ENCODE measurements at regions not wholly inside any gene's neighbourhood (a gene's known extent, or its start where the extent isn't known, plus 50 kb on each side); places are given as distances from the start of the nearest gene placed in this dataset.

GRCh38 chr5:61801174-61801573, 469.1 kb downstream of the ZSWIM6 start:
- H2AFZ ChIP-seq (ENCODE audit: low read depth, low read length): no peak overlapping the region
- H3K27ac ChIP-seq (ENCODE audit: low read length): no peak overlapping the region
- H3K9ac ChIP-seq (ENCODE audit: low read depth, low read length): no peak overlapping the region
- H3K4me1 ChIP-seq (ENCODE audit: insufficient read depth, low read length): no peaks in the 10 kb centered on the region
- TF ChIP-seq EZH2 (IDR thresholded peaks at IDR 0.05; ENCODE audit: borderline replicate concordance, low read depth, low read length, severe bottlenecking) (no peak), CTCF (IDR thresholded peaks at IDR 0.05; ENCODE audit: borderline replicate concordance, extremely low read depth, low read length, poor library complexity, severe bottlenecking) (no peak)
- DNase-seq: no peak
- ATAC-seq (ENCODE audit: insufficient read depth, low read depth): no peak
- H3K4me2 ChIP-seq (ENCODE audit: insufficient read depth, low read length): no peak overlapping the region
- H4K20me1 ChIP-seq (ENCODE audit: insufficient read depth, low read length): no peaks in the 10 kb centered on the region
- no peaks in the 10 kb centered on the region for H3K9me3 ChIP-seq (ENCODE audit: insufficient read depth, low read length, severe bottlenecking)
- H3K27me3 ChIP-seq (ENCODE audit: insufficient read depth, low read length, poor library complexity): no peaks in the 10 kb centered on the region
- H3K4me3 ChIP-seq (ENCODE audit: low read depth in 1 of 2, low read length in 2 of 2): no peak overlapping the region
- H3K79me2 ChIP-seq (ENCODE audit: insufficient read depth, low read length): no peaks in the 10 kb centered on the region
- no peaks in the 10 kb centered on the region for H3K36me3 ChIP-seq (ENCODE audit: insufficient read depth, low read length)

- Histone ChIP-seq H3K4me2 (ENCODE audit: insufficient read depth, low read length) (no peak overlapping the region), H3K4me1 (ENCODE audit: insufficient read depth, low read length) (no peaks in the 10 kb centered on the region), H2AFZ (ENCODE audit: low read depth, low read length) (no peak overlapping the region), H3K9ac (ENCODE audit: low read depth, low read length) (no peak overlapping the region), H3K27ac (ENCODE audit: low read length) (no peak overlapping the region), H4K20me1 (ENCODE audit: insufficient read depth, low read length) (no peaks in the 10 kb centered on the region), H3K4me3 (ENCODE audit: low read depth in 1 of 2, low read length in 2 of 2) (no peak overlapping the region), H3K79me2 (ENCODE audit: insufficient read depth, low read length) (no peaks in the 10 kb centered on the region), H3K27me3 (ENCODE audit: insufficient read depth, low read length, poor library complexity) (no peaks in the 10 kb centered on the region), H3K9me3 (ENCODE audit: insufficient read depth, low read length, severe bottlenecking) (no peaks in the 10 kb centered on the region), H3K36me3 (ENCODE audit: insufficient read depth, low read length) (no peaks in the 10 kb centered on the region)
- TF ChIP-seq EZH2 (IDR thresholded peaks at IDR 0.05; ENCODE audit: borderline replicate concordance, low read depth, low read length, severe bottlenecking): no peak
- TF ChIP-seq CTCF (IDR thresholded peaks at IDR 0.05; ENCODE audit: borderline replicate concordance, extremely low read depth, low read length, poor library complexity, severe bottlenecking): no peak
- DNase-seq: no peak
- ATAC-seq (ENCODE audit: insufficient read depth, low read depth): no peak
Observed at GRCh38 chr5:61802456-61802855, 470.4 kb downstream of the ZSWIM6 start.

- Histone ChIP-seq H3K4me3 (ENCODE audit: low read depth in 1 of 2, low read length in 2 of 2) (no peak overlapping the region), H3K27ac (ENCODE audit: low read length) (no peak overlapping the region), H3K4me2 (ENCODE audit: insufficient read depth, low read length) (no peak overlapping the region), H3K9me3 (ENCODE audit: insufficient read depth, low read length, severe bottlenecking) (no peaks in the 10 kb centered on the region), H3K4me1 (ENCODE audit: insufficient read depth, low read length) (no peaks in the 10 kb centered on the region), H3K27me3 (ENCODE audit: insufficient read depth, low read length, poor library complexity) (no peaks in the 10 kb centered on the region), H2AFZ (ENCODE audit: low read depth, low read length) (no peak overlapping the region), H3K9ac (ENCODE audit: low read depth, low read length) (no peak overlapping the region), H3K36me3 (ENCODE audit: insufficient read depth, low read length) (no peaks in the 10 kb centered on the region), H3K79me2 (ENCODE audit: insufficient read depth, low read length) (no peaks in the 10 kb centered on the region), H4K20me1 (ENCODE audit: insufficient read depth, low read length) (no peaks in the 10 kb centered on the region)
- TF ChIP-seq CTCF (IDR thresholded peaks at IDR 0.05; ENCODE audit: borderline replicate concordance, extremely low read depth, low read length, poor library complexity, severe bottlenecking) (no peak), EZH2 (IDR thresholded peaks at IDR 0.05; ENCODE audit: borderline replicate concordance, low read depth, low read length, severe bottlenecking) (no peak)
- no peak for ATAC-seq (ENCODE audit: insufficient read depth, low read depth)
- DNase-seq: no peak
Observed at GRCh38 chr5:61805101-61805500, 473.0 kb downstream of the ZSWIM6 start.

DNA sequence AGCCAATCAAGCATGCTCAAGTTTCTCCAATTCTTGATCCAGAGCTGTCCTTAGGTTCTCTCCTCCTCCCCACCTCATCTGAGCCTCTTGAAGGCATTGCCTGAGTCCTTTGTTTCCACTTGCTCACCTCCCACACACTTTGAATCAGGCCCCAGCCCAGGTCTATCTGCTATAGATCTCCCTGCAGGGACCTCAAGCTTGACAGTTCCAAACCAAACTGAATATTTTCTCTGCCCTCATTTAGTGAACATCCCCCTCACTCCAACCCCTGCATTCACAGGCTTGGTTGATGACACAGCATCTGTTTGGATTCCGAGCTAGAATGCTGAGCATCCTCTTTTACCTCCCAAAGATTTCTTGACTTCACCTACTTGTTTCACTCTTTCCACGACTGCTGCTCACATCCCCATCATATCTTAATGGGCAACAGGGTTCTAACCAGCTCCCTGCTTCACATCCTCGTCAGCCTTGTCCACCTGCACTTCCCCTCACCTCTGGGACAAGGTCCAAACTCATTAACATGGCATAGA, 474.5 kb downstream of the ZSWIM6 start:
- no peak overlapping the region for H3K4me3 ChIP-seq (ENCODE audit: low read depth in 1 of 2, low read length in 2 of 2)
- no peaks in the 10 kb centered on the region for H3K9me3 ChIP-seq (ENCODE audit: insufficient read depth, low read length, severe bottlenecking)
- H2AFZ ChIP-seq (ENCODE audit: low read depth, low read length): no peak overlapping the region
- no peaks in the 10 kb centered on the region for H4K20me1 ChIP-seq (ENCODE audit: insufficient read depth, low read length)
- no peak overlapping the region for H3K9ac ChIP-seq (ENCODE audit: low read depth, low read length)
- TF ChIP-seq CTCF (IDR thresholded peaks at IDR 0.05; ENCODE audit: borderline replicate concordance, extremely low read depth, low read length, poor library complexity, severe bottlenecking): no peak
- TF ChIP-seq EZH2 (IDR thresholded peaks at IDR 0.05; ENCODE audit: borderline replicate concordance, low read depth, low read length, severe bottlenecking): no peak
- no peak overlapping the region for H3K4me2 ChIP-seq (ENCODE audit: insufficient read depth, low read length)
- no peaks in the 10 kb centered on the region for H3K27me3 ChIP-seq (ENCODE audit: insufficient read depth, low read length, poor library complexity)
- H3K4me1 ChIP-seq (ENCODE audit: insufficient read depth, low read length): no peaks in the 10 kb centered on the region
- ATAC-seq (ENCODE audit: insufficient read depth, low read depth): no peak
- no peak for DNase-seq
- no peaks in the 10 kb centered on the region for H3K36me3 ChIP-seq (ENCODE audit: insufficient read depth, low read length)
- no peak overlapping the region for H3K27ac ChIP-seq (ENCODE audit: low read length)
- H3K79me2 ChIP-seq (ENCODE audit: insufficient read depth, low read length): no peaks in the 10 kb centered on the region
